Prostate gland (tissue), 2 donors: ENCODE measurements at regions not wholly inside any gene's neighbourhood (a gene's known extent, or its start where the extent isn't known, plus 50 kb on each side); places are given as distances from the start of the nearest gene placed in this dataset.

Experiments
- POLR2A ChIP-seq: fragments of 450-650 bp; IDR thresholded peaks from one replicate; pipeline ENCODE4 v1.6.1; 2016; ENCODE audit warnings: antibody characterized with exemption, mild to moderate bottlenecking
- TF ChIP-seq, protein P1 (sequence below), 4 experiments: fragments of 200-600 bp in 2 of 4; fragments of 450-650 bp in 2 of 4; sonication (generic) in 2 of 4; IDR thresholded peaks; 1 replicate in 3 of 4; 2 replicates in 1 of 4; pipeline ENCODE4 v1.5.1; 2016 to 2019; ENCODE audit warnings: antibody characterized with exemption in 4 of 4, mild to moderate bottlenecking in 2 of 4, moderate library complexity in 2 of 4

GRCh38 chr9:135273008-135273407, 185.5 kb downstream of the OLFM1 start:
- TF ChIP-seq, protein P1, sequence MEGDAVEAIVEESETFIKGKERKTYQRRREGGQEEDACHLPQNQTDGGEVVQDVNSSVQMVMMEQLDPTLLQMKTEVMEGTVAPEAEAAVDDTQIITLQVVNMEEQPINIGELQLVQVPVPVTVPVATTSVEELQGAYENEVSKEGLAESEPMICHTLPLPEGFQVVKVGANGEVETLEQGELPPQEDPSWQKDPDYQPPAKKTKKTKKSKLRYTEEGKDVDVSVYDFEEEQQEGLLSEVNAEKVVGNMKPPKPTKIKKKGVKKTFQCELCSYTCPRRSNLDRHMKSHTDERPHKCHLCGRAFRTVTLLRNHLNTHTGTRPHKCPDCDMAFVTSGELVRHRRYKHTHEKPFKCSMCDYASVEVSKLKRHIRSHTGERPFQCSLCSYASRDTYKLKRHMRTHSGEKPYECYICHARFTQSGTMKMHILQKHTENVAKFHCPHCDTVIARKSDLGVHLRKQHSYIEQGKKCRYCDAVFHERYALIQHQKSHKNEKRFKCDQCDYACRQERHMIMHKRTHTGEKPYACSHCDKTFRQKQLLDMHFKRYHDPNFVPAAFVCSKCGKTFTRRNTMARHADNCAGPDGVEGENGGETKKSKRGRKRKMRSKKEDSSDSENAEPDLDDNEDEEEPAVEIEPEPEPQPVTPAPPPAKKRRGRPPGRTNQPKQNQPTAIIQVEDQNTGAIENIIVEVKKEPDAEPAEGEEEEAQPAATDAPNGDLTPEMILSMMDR (IDR thresholded peaks at IDR 0.05), result no peak
- no peak for TF ChIP-seq POLR2A
